Naive thymus-derived CD4-positive, alpha-beta T cell (primary cell): ENCODE measurements at regions not wholly inside any gene's neighbourhood (a gene's known extent, or its start where the extent isn't known, plus 50 kb on each side); places are given as distances from the start of the nearest gene placed in this dataset.

Experiments used
- ATAC-seq: fragments of 150-1000 bp; cut with Tn5 transposase; 2 replicates; pipeline ENCODE4 v1.10.0; 2021; ENCODE audit warnings: mild to moderate bottlenecking, moderate library complexity
- CTCF ChIA-PET: fragments of 350-600 bp; sonication (Branson Sonifier 250); formaldehyde crosslinking; loops from one replicate; lab custom pipeline; 2021; ENCODE audit warnings: antibody characterized with exemption; lab: Charles Lee
- POLR2A ChIA-PET: fragments of 350-600 bp; sonication (Branson Sonifier 250); formaldehyde crosslinking; loops from one replicate; lab custom pipeline; 2021; ENCODE audit warnings: antibody characterized with exemption, inconsistent platforms; lab: Charles Lee
- DNase-seq, 9 donors: peaks; one replicate each; pipeline versions ENCODE4 v3.0.0 to v3.0.0-alpha.2; 2020 to 2022; ENCODE audit warnings: mixed read lengths in 1 of 9
- H3K27ac ChIP-seq: one replicate; pipeline ENCODE4 v1.7.0; 2013; ENCODE audit warnings: mild to moderate bottlenecking, low read depth, low read length, moderate library complexity
- H3K27me3 ChIP-seq, 2 donors: one replicate each; pipeline ENCODE4 v1.7.0; 2013; ENCODE audit warnings: low read length in 2 of 2, mild to moderate bottlenecking in 2 of 2, moderate library complexity in 2 of 2; ENCODE audit not compliant: control insufficient read depth in 2 of 2, insufficient read depth in 2 of 2
- H3K36me3 ChIP-seq, 3 experiments: 1 replicate in 2 of 3; 2 replicates in 1 of 3; pipeline ENCODE4 v1.7.0; 2013; ENCODE audit warnings: low read length in 3 of 3, mild to moderate bottlenecking in 3 of 3, moderate library complexity in 1 of 3; ENCODE audit not compliant: insufficient read depth in 3 of 3, control insufficient read depth in 2 of 3
- H3K4me1 ChIP-seq, 2 donors: one replicate each; pipeline ENCODE4 v1.7.0; 2013; ENCODE audit warnings: low read length in 2 of 2, mild to moderate bottlenecking in 2 of 2, moderate library complexity in 1 of 2; ENCODE audit not compliant: control insufficient read depth in 2 of 2, insufficient read depth in 2 of 2
- H3K4me3 ChIP-seq: 2 replicates; pipeline ENCODE4 v1.7.0; 2013; ENCODE audit warnings: mild to moderate bottlenecking, low read length
- H3K9me3 ChIP-seq, 3 experiments: 1 replicate in 2 of 3; 2 replicates in 1 of 3; pipeline ENCODE4 v1.7.0; 2013; ENCODE audit warnings: low read length in 3 of 3; ENCODE audit not compliant: control insufficient read depth in 2 of 3
- H3K27ac Mint-ChIP-seq, 9 donors: one replicate each; pipeline ENCODE4 v1.8.0; 2020 to 2022; ENCODE audit warnings: mixed read lengths in 9 of 9, mild to moderate bottlenecking in 8 of 9, moderate library complexity in 5 of 9, inconsistent platforms in 2 of 9
- H3K27me3 Mint-ChIP-seq, 5 donors: one replicate each; pipeline ENCODE4 v1.8.0; 2021 to 2022; ENCODE audit warnings: mixed read lengths in 5 of 5, mild to moderate bottlenecking in 1 of 5
- H3K36me3 Mint-ChIP-seq, 5 donors: one replicate each; pipeline ENCODE4 v1.8.0; 2020 to 2022; ENCODE audit warnings: mixed read lengths in 5 of 5, mild to moderate bottlenecking in 3 of 5, inconsistent platforms in 1 of 5
- H3K4me1 Mint-ChIP-seq, 7 donors: one replicate each; pipeline ENCODE4 v1.8.0; 2020 to 2022; ENCODE audit warnings: mixed read lengths in 7 of 7, mild to moderate bottlenecking in 3 of 7, inconsistent platforms in 1 of 7
- H3K4me3 Mint-ChIP-seq, 10 donors: one replicate each; pipeline ENCODE4 v1.8.0; 2020 to 2022; ENCODE audit warnings: mild to moderate bottlenecking in 10 of 10, mixed read lengths in 10 of 10, moderate library complexity in 6 of 10, inconsistent platforms in 2 of 10
- H3K9me3 Mint-ChIP-seq, 11 donors: one replicate each; pipeline ENCODE4 v1.8.0; 2020 to 2022; ENCODE audit warnings: mixed read lengths in 11 of 11, mild to moderate bottlenecking in 4 of 11, inconsistent platforms in 1 of 11, moderate library complexity in 1 of 11
- intact Hi-C, 2 donors: fragments of 100-400 bp; cut with micrococcal nuclease; formaldehyde crosslinking; loops; one replicate each; pipeline ENCODE4 v1.15.1; 2023

DNA sequence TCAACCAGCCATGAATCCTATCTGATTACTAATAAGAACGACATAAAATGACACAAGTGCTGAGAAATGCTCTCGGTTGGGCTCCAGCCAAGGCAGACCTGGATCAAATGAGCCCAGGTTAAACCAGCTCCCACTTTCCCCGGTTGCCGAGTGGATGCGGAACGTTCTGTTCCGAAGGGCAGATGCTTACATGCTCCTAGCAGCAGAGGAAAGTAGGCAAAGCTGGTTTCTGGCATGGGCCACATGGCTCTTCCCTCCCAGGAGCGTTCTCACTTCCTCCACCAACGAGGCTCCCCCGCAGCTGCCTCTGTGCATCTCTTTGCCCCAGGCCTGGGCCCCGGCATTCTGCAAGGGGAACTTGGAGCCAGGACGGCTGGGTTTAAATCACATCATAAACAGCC is 61.8 kb upstream of the SDK1 start:
- Mint-ChIP-seq H3K9me3 (peaks cover 3 to 26% (median 9%) of the 10 kb centered on the region in 11 donors), H3K27me3 (peaks cover 0 to 9% (median 4%) of the 10 kb centered on the region in 5 donors), H3K4me1 (peaks cover 0 to 2% (median 0%) of the 10 kb centered on the region in 7 donors), H3K36me3 (peaks cover 0 to 9% (median 6%) of the 10 kb centered on the region in 5 donors), H3K4me3 (no peak overlapping the region), H3K27ac (no peak overlapping the region)
- H3K36me3 ChIP-seq, result no peaks in the 10 kb centered on the region
- no peak overlapping the region for H3K27ac ChIP-seq
- no peak for DNase-seq
- H3K9me3 ChIP-seq, result peaks cover 0 to 6% (median 0%) of the 10 kb centered on the region in 3 experiments
- POLR2A ChIA-PET, result no interaction called here
- H3K27me3 ChIP-seq, result no peaks in the 10 kb centered on the region
- intact Hi-C loops, result no loop called here
- ATAC-seq, result no peak
- no peak overlapping the region for H3K4me3 ChIP-seq
- no peaks in the 10 kb centered on the region for H3K4me1 ChIP-seq
- CTCF ChIA-PET, result no interaction called here

DNA sequence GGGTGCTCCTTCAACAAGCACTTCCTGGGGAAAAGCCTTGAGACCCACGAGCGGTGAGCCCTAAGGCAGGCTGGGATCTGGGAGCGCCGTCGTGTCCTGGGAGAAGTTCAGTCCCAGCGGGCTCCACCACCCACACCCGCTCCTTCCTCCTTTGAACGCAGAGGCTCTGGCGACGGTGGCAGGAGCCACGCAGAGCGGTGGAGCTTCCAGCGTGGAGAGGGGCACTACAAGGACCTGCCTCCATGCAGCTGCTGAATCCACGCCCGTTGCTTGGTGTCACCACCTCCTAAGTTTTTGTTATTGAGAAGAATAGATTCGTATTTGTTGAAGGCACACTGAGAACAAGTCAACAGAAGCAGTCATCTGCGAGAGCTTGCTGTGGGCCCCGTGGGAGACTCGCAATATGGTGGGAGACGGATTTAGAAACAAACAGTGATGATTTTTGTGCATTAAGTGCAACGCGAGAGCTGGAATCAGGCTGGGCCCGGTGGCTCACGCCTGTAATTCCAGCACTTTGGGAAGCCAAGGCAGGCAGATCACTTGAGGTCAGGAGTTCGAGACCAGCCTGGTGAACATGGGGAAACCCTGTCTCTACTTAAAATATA is 60.1 kb upstream of the SDK1 start:
- no peak for DNase-seq
- Histone ChIP-seq H3K9me3 (peaks cover 0 to 5% (median 0%) of the 10 kb centered on the region in 3 experiments), H3K27me3 (no peaks in the 10 kb centered on the region), H3K27ac (no peak overlapping the region), H3K4me1 (no peaks in the 10 kb centered on the region), H3K4me3 (no peak overlapping the region), H3K36me3 (no peaks in the 10 kb centered on the region)
- POLR2A ChIA-PET, result no interaction called here
- intact Hi-C loops, result no loop called here
- Mint-ChIP-seq H3K4me3 (no peak overlapping the region), H3K9me3 (peaks cover 0 to 13% (median 3%) of the 10 kb centered on the region in 11 donors), H3K27ac (no peak overlapping the region), H3K4me1 (peaks cover 0 to 2% (median 0%) of the 10 kb centered on the region in 7 donors), H3K27me3 (no peaks in the 10 kb centered on the region), H3K36me3 (peaks cover 0 to 4% (median 0%) of the 10 kb centered on the region in 5 donors)
- CTCF ChIA-PET, result no interaction called here
- no peak for ATAC-seq

DNA sequence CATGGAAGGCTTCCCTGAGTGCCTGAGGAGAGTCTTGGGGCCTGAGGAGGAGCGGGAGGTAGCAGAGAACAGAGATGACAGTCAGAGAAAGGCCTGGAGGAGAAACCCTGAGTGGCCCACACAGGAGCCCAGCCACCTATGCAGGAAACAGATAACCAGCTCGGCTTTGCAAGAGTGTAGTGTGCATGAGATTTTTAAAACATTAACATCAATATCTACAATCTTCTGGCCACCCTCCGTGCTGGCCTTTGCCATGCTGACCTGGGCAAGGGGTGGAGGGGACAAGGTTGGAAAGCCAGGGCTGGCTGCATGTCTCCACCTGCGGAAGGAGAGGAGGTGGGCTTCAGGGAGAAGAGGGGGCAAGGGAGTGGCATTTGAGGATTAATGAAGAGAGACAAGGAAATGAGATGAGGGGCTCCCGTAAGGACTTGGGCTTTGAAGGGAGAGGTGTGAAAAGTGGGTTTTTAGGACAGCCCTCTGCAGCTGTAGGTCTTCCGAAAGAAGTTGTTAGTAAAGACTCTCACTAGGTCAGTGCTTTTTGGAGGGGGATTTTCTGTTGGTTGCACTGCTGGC is 59.3 kb upstream of the SDK1 start:
- no peaks in the 10 kb centered on the region for H3K4me1 ChIP-seq
- no peaks in the 10 kb centered on the region for H3K36me3 ChIP-seq
- no peaks in the 10 kb centered on the region for H3K9me3 ChIP-seq
- H3K4me3 Mint-ChIP-seq, result no peak overlapping the region
- no peaks in the 10 kb centered on the region for H3K27me3 ChIP-seq
- ChIA-PET CTCF (interaction anchor here (0.8 kb wide), 1 partner anchor 370 kb away, joined by 3 read pairs; no protein-coding TSS in a partner anchor), POLR2A (no interaction called here)
- H3K9me3 Mint-ChIP-seq, result peaks cover 0 to 9% (median 3%) of the 10 kb centered on the region in 11 donors
- DNase-seq (no peak), ATAC-seq (no peak)
- peaks cover 0 to 4% (median 0%) of the 10 kb centered on the region in 5 donors for H3K36me3 Mint-ChIP-seq
- H3K4me3 ChIP-seq, result no peak overlapping the region
- intact Hi-C loops, result no loop called here
- no peak overlapping the region for H3K27ac Mint-ChIP-seq
- no peaks in the 10 kb centered on the region for H3K27me3 Mint-ChIP-seq
- no peak overlapping the region for H3K27ac ChIP-seq
- H3K4me1 Mint-ChIP-seq, result peaks cover 0 to 2% (median 0%) of the 10 kb centered on the region in 7 donors

DNA sequence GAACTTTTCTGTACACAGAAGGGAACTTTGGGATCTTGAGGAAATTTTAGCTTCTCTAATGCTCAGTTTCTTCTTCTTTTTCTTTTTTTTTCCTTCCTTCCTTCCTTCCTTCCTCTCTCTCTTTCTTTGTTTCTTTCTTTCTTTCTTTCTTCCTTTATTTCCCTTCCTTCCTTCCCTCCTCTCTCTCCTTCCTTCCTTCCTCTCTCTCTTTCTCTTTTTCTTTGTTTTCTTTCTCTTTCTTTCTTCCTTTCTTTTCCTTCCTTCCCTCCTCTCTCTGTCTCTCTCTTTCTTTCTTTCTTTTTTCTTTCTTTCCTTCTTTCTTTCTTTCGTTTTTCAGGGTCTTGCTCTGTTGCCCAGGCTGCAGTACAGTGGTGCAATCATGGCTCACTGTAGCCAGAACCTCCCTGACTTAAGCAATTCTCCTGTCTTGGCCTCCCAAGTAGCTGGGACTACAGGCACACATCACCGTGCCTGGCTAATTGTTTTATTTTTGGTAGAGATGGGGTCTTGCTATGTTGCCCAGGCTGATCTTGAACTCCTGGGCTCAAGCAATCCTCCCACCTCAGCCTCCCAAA is 58.6 kb upstream of the SDK1 start:
- no peak overlapping the region for H3K27ac ChIP-seq
- Mint-ChIP-seq H3K27me3 (no peaks in the 10 kb centered on the region), H3K27ac (no peak overlapping the region), H3K9me3 (peaks cover 0 to 9% (median 3%) of the 10 kb centered on the region in 11 donors), H3K36me3 (peaks cover 0 to 6% (median 0%) of the 10 kb centered on the region in 5 donors), H3K4me1 (peaks cover 0 to 2% (median 0%) of the 10 kb centered on the region in 7 donors), H3K4me3 (no peak overlapping the region)
- H3K9me3 ChIP-seq, result no peaks in the 10 kb centered on the region
- intact Hi-C loops, result no loop called here
- POLR2A ChIA-PET, result no interaction called here
- DNase-seq, result no peak
- H3K4me1 ChIP-seq, result no peaks in the 10 kb centered on the region
- H3K4me3 ChIP-seq, result no peak overlapping the region
- H3K27me3 ChIP-seq, result no peaks in the 10 kb centered on the region
- CTCF ChIA-PET, result interaction anchor here (0.8 kb wide), 1 partner anchor 369 kb away, joined by 3 read pairs; no protein-coding TSS in a partner anchor
- ATAC-seq, result no peak
- H3K36me3 ChIP-seq, result no peaks in the 10 kb centered on the region

DNA sequence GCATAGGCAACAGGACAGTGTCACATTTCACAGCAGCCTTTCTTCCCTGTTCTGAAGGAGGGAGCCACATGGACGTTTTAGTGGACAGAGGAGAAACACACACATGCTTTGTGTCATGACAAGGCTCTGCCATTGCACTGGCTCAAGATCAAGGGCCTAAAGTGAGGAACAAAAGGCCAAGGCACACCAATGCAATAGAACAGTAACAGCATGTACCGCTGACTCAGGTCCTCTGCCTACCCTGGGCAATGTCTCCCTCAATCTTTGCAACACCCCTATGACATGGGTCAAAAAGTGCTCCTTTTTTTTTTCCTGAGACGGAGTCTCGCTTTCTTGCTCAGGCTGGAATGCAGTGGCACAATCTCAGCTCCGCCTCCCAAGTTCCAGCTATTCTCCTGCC is 57.8 kb upstream of the SDK1 start:
- Mint-ChIP-seq H3K27ac (no peak overlapping the region), H3K36me3 (peaks cover 0 to 6% (median 0%) of the 10 kb centered on the region in 5 donors), H3K4me1 (peaks cover 0 to 2% (median 0%) of the 10 kb centered on the region in 7 donors), H3K27me3 (no peaks in the 10 kb centered on the region), H3K9me3 (peaks cover 0 to 9% (median 3%) of the 10 kb centered on the region in 11 donors), H3K4me3 (no peak overlapping the region)
- CTCF ChIA-PET, result no interaction called here
- no peak for DNase-seq
- Histone ChIP-seq H3K27me3 (no peaks in the 10 kb centered on the region), H3K4me1 (no peaks in the 10 kb centered on the region), H3K36me3 (no peaks in the 10 kb centered on the region), H3K4me3 (no peak overlapping the region), H3K27ac (no peak overlapping the region), H3K9me3 (no peaks in the 10 kb centered on the region)
- POLR2A ChIA-PET, result no interaction called here
- intact Hi-C loops, result no loop called here
- no peak for ATAC-seq

DNA sequence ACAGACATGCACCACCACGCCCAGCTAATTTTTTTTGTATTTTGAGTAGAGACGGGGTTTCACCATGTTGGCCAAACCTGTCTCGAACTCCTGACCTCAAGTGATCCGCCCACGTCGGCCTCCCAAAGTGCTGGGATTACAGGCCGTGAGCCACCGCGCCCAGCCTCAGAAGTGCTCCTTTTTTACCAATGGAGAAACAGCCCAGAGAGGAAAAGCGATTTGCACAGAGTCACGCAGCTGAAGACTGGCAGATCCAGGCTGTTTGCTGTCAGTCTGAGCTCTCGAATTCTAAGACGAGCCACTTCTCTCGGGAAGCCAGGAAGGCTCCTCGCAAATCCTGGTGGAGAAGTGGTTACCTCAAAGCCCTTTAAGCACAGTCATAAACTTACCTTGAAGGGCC is 57.4 kb upstream of the SDK1 start:
- intact Hi-C loops, result no loop called here
- DNase-seq, result no peak
- H3K36me3 Mint-ChIP-seq, result peaks cover 0 to 6% (median 0%) of the 10 kb centered on the region in 5 donors
- peaks cover 0 to 9% (median 3%) of the 10 kb centered on the region in 11 donors for H3K9me3 Mint-ChIP-seq
- Histone ChIP-seq H3K27ac (no peak overlapping the region), H3K4me1 (no peaks in the 10 kb centered on the region), H3K27me3 (no peaks in the 10 kb centered on the region), H3K36me3 (no peaks in the 10 kb centered on the region), H3K9me3 (no peaks in the 10 kb centered on the region), H3K4me3 (no peak overlapping the region)
- no peak for ATAC-seq
- ChIA-PET CTCF (no interaction called here), POLR2A (no interaction called here)
- H3K4me1 Mint-ChIP-seq, result peaks cover 0 to 4% (median 0%) of the 10 kb centered on the region in 7 donors
- no peak overlapping the region for H3K4me3 Mint-ChIP-seq
- H3K27me3 Mint-ChIP-seq, result no peaks in the 10 kb centered on the region
- no peak overlapping the region for H3K27ac Mint-ChIP-seq
